ENCODE measurements at regions not wholly inside any gene's neighbourhood (a gene's known extent, or its start where the extent isn't known, plus 50 kb on each side); places are given as distances from the start of the nearest gene placed in this dataset.
"Not testable (repeated sequence)": the region's sequence is repeated elsewhere in the genome, so short reads cannot be mapped to it uniquely, and the experiment has no call there.

DNA sequence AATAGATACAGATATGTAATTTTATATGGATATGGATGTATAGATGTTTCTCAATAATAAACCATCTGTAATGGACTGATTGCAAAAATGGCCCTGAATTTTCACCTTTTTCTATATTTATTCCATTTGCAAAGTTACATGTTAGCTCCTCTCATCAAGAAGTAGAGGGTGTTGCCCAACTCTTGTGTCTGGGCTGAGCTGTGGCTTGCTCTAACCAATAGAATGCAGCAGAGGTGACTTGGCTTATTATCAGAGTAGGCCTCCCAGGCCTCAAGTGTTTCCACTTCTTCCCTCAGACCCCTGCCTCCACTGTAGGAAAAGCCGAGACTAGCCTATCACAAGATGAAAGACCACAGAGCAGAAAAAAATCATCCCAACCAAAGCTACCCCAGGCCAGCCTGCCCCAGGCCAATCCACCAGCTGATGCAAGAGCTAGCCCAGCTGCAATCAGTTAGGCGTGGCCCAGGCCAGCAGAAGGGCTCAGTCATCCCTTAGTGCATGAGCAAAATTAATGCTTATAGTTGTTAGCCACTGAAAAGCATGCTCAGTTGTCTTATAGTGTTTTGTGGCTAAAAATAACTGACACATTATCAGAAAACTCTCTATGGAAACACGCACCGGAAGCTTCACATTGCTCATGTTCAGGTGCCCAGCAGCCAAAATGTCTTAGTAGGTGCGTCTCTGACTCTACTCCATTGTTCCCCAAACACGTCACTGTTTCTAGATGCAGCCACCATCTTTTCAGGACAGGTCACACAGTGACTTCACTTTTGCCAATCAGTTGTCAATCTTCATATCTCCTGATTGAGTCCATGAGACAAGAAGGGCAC, 464.0 kb downstream of the FBXO15 start:
- no peak for DNase-seq (ENCODE audit: low read depth in 2 of 2)

DNA sequence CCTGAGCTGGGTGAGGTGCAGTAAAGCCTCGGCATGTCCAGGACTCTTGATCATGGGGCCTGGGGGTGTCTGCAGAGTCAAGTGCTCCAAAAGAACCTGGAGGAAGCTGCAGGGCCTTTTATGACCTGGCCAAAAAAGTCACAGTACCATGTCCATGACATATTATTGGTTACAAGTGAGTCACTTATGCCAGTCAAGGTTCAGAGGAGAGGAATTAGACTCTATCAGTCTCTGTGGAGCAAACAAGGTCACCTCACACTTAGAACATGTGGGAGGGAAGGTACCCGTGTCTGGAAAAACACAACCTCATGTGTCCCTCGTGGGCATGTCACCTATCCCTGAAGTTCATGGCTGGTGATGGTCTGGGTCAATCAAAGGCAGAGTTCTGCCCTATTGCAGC, 465.7 kb downstream of the FBXO15 start:
- DNase-seq (ENCODE audit: low read depth in 2 of 2) = no peak

GRCh38 chr18:73681398-73681797, 466.2 kb downstream of the FBXO15 start:
- DNase-seq (ENCODE audit: low read depth in 2 of 2) = no peak

- no peak for DNase-seq (ENCODE audit: low read depth in 2 of 2)
Measured at GRCh38 chr18:73679941-73680712, 467.5 kb downstream of the FBXO15 start.

GRCh38 chr18:73677450-73677849, 470.2 kb downstream of the FBXO15 start:
- no peak for DNase-seq (ENCODE audit: low read depth in 2 of 2)

DNA sequence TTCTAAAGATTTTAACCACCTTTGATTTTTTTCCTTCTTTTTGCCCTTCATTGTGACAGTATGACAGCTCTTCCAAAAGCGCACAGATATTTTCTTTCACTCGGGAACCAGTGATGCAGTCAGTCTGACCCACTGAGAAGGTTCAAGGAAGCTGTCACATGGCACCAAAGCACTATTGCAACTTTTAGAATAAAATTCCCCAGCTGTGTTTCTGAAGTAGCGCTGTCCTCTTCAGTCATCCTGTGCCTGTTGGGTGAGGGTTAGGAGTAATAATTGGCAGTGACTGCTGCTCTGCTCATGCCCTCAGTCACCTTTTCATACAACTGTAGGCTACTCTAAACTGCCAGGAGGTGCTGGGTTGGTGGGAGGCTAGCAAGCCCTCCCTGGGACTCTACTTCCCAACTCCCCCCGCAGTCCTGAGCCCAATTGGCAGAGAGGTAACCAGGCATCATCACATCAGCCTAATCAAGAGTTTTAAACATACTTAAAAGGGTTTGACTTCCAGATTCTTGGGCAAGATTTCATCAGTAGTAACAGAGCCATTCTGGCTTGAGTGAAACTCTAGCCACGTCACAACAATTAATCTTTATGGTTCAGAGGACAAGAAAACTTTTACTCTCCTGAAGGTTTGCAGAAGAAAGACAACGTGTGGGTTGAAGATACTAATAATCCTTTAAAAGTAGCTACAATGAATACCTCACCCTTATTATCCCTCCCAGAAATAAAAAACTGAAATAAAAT, 473.3 kb downstream of the FBXO15 start:
- DNase-seq (ENCODE audit: low read depth in 2 of 2) = no peak

DNA sequence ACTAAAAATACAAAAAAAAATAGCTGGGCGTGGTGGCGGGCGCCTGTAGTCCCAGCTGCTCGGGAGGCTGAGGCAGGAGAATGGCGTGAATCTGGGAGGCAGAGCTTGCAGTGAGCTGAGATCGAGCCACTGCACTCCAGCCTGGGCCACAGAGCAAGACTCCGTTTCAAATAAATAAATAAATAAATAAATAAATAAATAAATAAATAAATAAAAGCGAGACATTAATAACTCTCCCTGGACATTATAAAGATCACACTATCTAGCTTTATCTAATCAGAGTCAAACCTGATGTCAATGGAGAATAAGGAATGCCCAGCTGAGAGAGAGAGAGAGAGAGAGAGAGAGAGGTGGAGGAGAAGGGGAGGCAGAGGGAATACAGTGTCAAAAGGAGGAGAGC, 476.2 kb downstream of the FBXO15 start:
- DNase-seq (ENCODE audit: low read depth in 2 of 2) = not testable (repeated sequence)

- DNase-seq (ENCODE audit: low read depth in 2 of 2) = no peak
Measured at GRCh38 chr18:73670524-73670923, 477.1 kb downstream of the FBXO15 start.

GRCh38 chr18:73670039-73670438, 477.6 kb downstream of the FBXO15 start:
- DNase-seq (ENCODE audit: low read depth in 2 of 2) = no peak

- DNase-seq (ENCODE audit: low read depth in 2 of 2) = no peak
Measured at GRCh38 chr18:73669297-73669696, 478.3 kb downstream of the FBXO15 start.

GRCh38 chr18:73668051-73668450, 479.6 kb downstream of the FBXO15 start:
- DNase-seq (ENCODE audit: low read depth in 2 of 2) = no peak

DNA sequence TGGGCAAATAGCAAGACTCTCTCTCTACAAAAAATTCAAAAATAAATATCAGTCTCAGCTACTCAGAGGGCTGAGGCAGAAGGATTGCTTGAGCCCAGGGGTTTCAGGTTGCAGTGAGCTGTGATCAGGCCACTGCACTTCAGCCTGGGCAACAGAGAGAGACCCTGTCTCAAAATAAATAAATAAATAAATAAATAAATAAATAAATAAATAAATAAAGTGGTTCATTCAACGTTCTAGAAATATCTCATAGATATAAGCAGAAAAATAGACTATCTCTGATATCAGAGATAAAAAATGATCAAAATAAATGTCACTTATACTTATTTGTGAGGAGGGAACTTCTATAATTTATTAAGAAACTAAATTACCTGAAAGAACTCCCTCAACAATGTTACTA, 480.9 kb downstream of the FBXO15 start:
- DNase-seq (ENCODE audit: low read depth in 2 of 2) = no peak

- no peak for DNase-seq (ENCODE audit: low read depth in 2 of 2)
Measured at GRCh38 chr18:73664896-73665295, 482.7 kb downstream of the FBXO15 start.

DNA sequence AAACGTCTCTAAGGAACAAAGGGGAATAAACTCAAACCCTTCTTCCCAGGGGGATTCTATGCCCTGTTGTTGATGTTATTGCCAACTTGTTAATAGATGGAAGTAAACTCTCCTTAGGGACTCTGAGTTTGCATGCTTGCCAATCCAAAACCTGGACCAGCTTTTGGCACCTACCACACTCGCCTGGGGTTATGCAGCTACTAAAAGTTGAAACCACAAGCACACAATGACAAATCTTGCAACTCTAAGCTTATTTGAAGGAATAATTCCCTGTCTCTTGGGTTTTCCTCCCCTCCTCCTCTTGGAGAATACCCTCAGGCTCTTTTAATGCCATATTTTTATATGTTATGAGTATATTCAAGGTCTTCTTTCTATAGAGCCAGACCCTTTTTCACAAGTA, 484.1 kb downstream of the FBXO15 start:
- DNase-seq (ENCODE audit: low read depth in 2 of 2) = no peak

DNA sequence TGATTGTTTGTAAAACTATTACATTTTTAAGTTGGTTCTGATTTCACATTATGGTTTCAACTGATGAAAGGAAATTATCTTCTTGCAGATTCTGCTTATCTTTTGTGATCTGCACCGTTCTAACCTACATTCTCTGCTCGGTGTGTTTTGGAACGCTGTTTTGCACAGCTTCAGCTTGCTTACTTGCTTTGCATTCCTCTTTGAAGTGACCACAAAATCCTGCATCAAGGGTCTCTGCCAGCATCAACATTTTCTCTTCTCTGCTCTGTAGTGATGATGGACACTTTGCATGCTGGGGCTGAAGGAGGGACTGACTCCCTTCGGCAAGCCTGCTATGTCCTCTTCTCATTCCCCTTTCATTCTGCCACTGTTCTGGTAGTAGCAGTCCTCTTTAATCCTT, 485.2 kb downstream of the FBXO15 start:
- DNase-seq (ENCODE audit: low read depth in 2 of 2) = no peak

GRCh38 chr18:73660931-73661856, 486.4 kb downstream of the FBXO15 start:
- DNase-seq (ENCODE audit: low read depth in 2 of 2) = no peak

- DNase-seq (ENCODE audit: low read depth in 2 of 2) = no peak
Measured at GRCh38 chr18:73656691-73657090, 490.9 kb downstream of the FBXO15 start.

- no peak for DNase-seq (ENCODE audit: low read depth in 2 of 2)
Measured at GRCh38 chr18:73653827-73654226, 493.8 kb downstream of the FBXO15 start.

DNA sequence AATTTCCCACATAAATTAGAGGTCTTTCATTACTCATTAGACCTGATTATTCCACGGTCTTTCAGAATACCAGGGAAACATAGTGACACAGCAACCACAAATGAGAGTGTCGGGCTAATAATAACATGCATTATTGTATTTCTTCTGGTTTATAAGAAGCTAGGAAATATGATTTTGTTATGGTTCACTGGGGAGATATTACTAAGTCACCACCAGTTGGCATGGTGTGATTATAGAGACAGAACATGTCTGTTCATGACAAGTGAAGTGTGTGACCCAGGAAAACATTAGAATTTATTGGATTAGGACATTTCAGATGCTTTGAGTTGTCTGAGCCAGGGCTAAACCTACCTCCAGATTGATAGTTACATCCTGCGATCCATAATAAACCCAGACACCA, 494.4 kb downstream of the FBXO15 start:
- no peak for DNase-seq (ENCODE audit: low read depth in 2 of 2)

- no peak for DNase-seq (ENCODE audit: low read depth in 2 of 2)
Measured at GRCh38 chr18:73647391-73647790, 500.2 kb downstream of the FBXO15 start.

- no peak for DNase-seq (ENCODE audit: low read depth in 2 of 2)
Measured at GRCh38 chr18:73646772-73647171, 500.9 kb downstream of the FBXO15 start.

All from stimulated activated CD8-positive, alpha-beta memory T cell treated with anti-CD3 and anti-CD28 coated beads, Interleukin-15, amount 100 ng/mL, for 48 hours (primary cell).